ENCODE measurements at regions not wholly inside any gene's neighbourhood (a gene's known extent, or its start where the extent isn't known, plus 50 kb on each side); places are given as distances from the start of the nearest gene placed in this dataset.

DNA sequence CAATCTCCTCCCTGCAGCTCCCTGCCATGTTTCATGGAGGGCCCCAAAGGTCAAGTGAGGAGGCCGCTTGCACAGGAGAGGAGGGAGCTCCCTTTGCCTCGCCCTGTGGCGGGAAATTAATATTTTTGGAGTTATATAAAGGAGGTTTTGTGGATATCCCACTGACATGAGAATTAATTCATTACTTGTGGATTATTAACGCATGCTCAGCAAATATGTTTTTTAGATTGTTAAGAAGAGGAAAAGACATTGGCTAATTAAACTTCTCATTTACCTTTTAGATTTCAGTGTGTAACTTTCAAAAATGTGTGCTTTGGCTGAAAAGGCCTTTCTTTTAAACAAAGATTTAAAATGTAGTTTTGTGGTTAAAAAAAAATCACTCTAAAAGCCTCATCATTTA, 474.0 kb downstream of the SOCS6 start:
- no peak overlapping the region for H3K4me3 ChIP-seq (replicated peaks; ENCODE audit: low read depth, low read length)
- TF ChIP-seq, protein P1, sequence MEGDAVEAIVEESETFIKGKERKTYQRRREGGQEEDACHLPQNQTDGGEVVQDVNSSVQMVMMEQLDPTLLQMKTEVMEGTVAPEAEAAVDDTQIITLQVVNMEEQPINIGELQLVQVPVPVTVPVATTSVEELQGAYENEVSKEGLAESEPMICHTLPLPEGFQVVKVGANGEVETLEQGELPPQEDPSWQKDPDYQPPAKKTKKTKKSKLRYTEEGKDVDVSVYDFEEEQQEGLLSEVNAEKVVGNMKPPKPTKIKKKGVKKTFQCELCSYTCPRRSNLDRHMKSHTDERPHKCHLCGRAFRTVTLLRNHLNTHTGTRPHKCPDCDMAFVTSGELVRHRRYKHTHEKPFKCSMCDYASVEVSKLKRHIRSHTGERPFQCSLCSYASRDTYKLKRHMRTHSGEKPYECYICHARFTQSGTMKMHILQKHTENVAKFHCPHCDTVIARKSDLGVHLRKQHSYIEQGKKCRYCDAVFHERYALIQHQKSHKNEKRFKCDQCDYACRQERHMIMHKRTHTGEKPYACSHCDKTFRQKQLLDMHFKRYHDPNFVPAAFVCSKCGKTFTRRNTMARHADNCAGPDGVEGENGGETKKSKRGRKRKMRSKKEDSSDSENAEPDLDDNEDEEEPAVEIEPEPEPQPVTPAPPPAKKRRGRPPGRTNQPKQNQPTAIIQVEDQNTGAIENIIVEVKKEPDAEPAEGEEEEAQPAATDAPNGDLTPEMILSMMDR (IDR thresholded peaks at IDR 0.05; ENCODE audit: low read length, missing control alignments) = no peak
- no peak for DNase-seq (ENCODE audit: low read depth)

DNA sequence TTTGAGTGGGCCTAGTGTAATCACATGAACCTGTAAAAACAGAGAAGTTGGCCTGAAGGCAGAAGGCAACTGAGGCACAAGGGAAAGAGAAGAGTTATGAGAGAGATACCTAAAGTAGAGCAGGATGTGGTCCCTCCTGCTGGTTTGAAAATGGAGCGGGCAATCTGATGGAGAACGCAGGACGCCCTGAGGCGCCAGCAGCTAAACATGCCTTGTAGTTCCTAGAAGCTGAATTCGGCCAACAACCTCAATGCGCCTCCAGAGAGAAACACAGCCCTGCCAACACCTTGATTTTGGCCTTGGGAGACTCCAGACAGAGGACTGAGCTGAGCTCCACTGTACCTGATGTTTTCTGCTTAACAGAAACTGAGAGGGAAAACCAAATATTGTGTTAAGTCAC, 469.9 kb downstream of the SOCS6 start:
- DNase-seq (ENCODE audit: low read depth) = no peak
- H3K4me3 ChIP-seq (replicated peaks; ENCODE audit: low read depth, low read length) = no peak overlapping the region
- TF ChIP-seq, protein P1 (IDR thresholded peaks at IDR 0.05; ENCODE audit: low read length, missing control alignments) = no peak

DNA sequence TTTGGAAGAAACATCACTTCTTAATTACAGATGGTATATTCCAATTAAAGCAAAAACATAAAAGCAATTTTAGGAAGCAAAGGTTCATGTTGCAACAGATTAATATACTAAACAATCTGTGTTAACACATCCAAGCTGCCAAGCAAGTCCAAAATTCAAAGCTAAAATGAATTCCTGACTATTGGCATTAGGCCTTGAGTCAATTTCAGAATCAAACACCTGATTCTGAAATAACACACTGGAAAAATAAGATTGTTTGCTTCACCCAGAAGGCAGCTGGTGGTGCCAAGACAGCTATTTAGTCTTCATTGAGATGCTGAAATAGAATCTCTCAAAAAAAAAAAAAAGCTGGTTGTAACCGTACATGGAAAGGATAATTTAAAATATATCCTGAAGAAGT, 465.6 kb downstream of the SOCS6 start:
- TF ChIP-seq, protein P1 (IDR thresholded peaks at IDR 0.05; ENCODE audit: low read length, missing control alignments) = no peak
- no peak for DNase-seq (ENCODE audit: low read depth)
- H3K4me3 ChIP-seq (replicated peaks; ENCODE audit: low read depth, low read length) = no peak overlapping the region

DNA sequence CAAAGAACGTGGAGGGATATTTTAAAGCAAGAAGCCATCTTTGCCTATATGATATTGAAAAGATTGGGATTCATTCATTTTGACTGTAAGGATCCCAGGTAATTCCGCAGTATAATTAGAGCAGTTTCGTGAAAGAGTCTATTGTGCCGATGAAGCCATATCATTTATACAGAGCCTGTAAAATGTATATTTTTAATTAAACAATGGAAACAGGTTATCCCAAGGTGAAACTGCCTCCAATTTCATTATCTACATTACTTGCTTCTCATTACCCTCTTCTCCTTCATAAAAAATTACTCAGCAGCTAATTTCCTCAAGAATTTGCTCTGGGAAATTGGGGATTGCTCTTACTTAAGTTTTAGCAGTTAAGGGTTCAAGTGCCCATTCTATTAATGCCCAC, 444.1 kb downstream of the SOCS6 start:
- H3K4me3 ChIP-seq (replicated peaks; ENCODE audit: low read depth, low read length) = no peak overlapping the region
- TF ChIP-seq, protein P1 (IDR thresholded peaks at IDR 0.05; ENCODE audit: low read length, missing control alignments) = no peak
- DNase-seq (ENCODE audit: low read depth) = no peak

DNA sequence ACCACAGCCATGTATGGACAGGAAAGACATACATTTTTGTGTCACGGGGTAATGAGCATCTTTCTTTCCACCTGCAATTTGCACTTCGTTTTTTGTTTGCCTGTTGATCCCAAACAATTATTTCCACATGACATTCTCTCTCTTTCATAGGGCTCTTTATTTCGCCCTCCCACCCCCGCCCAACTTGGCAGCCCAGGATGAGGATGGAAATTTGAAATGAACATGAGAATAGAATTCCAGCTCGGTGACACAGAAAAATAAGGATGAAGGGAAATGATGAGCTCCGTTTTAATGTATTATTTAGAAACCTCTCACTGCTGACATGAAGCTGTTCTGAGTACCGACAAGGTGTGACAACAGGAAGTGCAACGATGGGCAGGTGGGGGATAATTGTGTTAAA, 443.3 kb downstream of the SOCS6 start:
- DNase-seq (ENCODE audit: low read depth) = no peak
- TF ChIP-seq, protein P1 (IDR thresholded peaks at IDR 0.05; ENCODE audit: low read length, missing control alignments) = no peak
- no peak overlapping the region for H3K4me3 ChIP-seq (replicated peaks; ENCODE audit: low read depth, low read length)

DNA sequence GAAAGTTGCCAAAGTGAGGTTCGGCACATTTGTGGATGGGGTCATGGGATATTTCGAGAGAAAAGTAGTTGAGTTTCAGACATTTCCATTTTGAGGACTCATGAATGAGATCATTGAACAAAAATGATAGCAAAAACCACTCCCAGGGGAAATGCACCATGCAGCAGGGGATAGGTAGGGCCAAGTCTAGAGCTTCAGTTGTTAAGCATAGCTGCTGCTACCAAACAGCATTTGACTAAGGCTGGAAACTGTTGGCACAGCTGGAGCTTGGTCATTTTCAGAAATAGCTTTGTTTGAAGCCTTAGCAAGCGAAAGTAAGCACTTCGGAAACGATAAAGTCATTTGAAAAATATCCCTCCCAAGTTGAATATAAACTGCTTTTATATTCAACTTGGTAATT, 431.8 kb downstream of the SOCS6 start:
- DNase-seq (ENCODE audit: low read depth) = no peak
- TF ChIP-seq, protein P1 (IDR thresholded peaks at IDR 0.05; ENCODE audit: low read length, missing control alignments) = no peak
- H3K4me3 ChIP-seq (replicated peaks; ENCODE audit: low read depth, low read length) = no peak overlapping the region

DNA sequence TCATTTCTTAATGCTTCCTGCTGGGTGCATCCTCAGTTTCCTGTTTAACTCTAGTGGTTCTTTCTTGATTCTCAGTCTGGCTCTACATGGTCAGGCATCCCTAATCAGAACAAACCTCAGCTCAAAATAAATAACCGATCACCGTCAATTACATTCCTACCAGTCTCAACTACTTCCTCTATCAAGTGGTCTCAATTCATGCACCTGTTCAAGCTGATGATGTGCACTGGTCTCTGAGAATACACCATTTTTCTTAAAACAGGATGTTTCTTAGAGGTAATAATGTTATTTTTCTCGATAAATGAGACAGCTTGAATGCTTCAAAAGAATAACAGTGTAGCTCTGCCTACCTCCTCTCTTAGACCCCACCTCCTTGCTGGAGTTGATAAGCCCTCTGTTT, 420.9 kb downstream of the SOCS6 start:
- TF ChIP-seq, protein P1 (IDR thresholded peaks at IDR 0.05; ENCODE audit: low read length, missing control alignments) = no peak
- H3K4me3 ChIP-seq (replicated peaks; ENCODE audit: low read depth, low read length) = no peak overlapping the region
- no peak for DNase-seq (ENCODE audit: low read depth)
